ENCODE measurements at regions not wholly inside any gene's neighbourhood (a gene's known extent, or its start where the extent isn't known, plus 50 kb on each side); places are given as distances from the start of the nearest gene placed in this dataset.

- TF ChIP-seq, protein P1, sequence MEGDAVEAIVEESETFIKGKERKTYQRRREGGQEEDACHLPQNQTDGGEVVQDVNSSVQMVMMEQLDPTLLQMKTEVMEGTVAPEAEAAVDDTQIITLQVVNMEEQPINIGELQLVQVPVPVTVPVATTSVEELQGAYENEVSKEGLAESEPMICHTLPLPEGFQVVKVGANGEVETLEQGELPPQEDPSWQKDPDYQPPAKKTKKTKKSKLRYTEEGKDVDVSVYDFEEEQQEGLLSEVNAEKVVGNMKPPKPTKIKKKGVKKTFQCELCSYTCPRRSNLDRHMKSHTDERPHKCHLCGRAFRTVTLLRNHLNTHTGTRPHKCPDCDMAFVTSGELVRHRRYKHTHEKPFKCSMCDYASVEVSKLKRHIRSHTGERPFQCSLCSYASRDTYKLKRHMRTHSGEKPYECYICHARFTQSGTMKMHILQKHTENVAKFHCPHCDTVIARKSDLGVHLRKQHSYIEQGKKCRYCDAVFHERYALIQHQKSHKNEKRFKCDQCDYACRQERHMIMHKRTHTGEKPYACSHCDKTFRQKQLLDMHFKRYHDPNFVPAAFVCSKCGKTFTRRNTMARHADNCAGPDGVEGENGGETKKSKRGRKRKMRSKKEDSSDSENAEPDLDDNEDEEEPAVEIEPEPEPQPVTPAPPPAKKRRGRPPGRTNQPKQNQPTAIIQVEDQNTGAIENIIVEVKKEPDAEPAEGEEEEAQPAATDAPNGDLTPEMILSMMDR (IDR thresholded peaks at IDR 0.05): no peak
- no peak for TF ChIP-seq POLR2A (IDR thresholded peaks at IDR 0.05)
- 93 to 95% methylated on average over 6 of the region's 6 CpGs for WGBS, 2 donors
- H3K9me3 ChIP-seq: no peaks in the 10 kb centered on the region
- H3K36me3 ChIP-seq (ENCODE audit: low read depth, missing control alignments): no peaks in the 10 kb centered on the region
- H3K4me3 ChIP-seq: no peak overlapping the region
- no peaks in the 10 kb centered on the region for H3K27me3 ChIP-seq
- H3K27ac ChIP-seq: no peak overlapping the region
- intact Hi-C loops (cut with DNase I; ENCODE audit: low total_unique reads): no loop called here
- no peak for DNase-seq
- H3K4me1 ChIP-seq: no peaks in the 10 kb centered on the region
Observed at GRCh38 chr15:61753018-61753710, 307.1 kb downstream of the VPS13C start.

DNA sequence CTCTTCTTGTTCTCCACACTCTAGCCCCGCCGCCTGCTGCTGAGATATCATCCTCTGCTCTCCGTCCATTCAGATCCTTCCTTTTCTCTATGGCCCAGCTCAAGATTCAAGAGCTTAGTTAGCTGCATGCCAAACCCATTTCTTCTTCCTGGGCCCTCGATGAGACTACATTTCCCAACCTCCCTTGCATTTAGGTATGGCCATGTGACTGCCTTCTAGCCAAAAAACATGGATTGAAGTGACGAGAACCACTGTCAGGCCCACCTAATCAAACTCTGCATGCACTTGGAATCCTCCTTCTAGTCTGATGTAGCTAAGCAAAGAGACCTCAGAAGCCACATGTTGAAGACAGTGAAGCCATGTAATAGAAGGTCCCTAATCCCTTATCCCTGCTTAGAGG, 308.2 kb downstream of the VPS13C start:
- Histone ChIP-seq H3K36me3 (ENCODE audit: low read depth, missing control alignments) (no peaks in the 10 kb centered on the region), H3K4me3 (no peak overlapping the region), H3K27ac (no peak overlapping the region), H3K4me1 (no peaks in the 10 kb centered on the region), H3K9me3 (no peaks in the 10 kb centered on the region), H3K27me3 (no peaks in the 10 kb centered on the region)
- intact Hi-C loops (cut with DNase I; ENCODE audit: low total_unique reads): no loop called here
- TF ChIP-seq, protein P1 (IDR thresholded peaks at IDR 0.05): no peak
- no peak for TF ChIP-seq POLR2A (IDR thresholded peaks at IDR 0.05)
- no peak for DNase-seq
- WGBS, 2 donors: 88 to 95% methylated on average over 5 of the region's 5 CpGs

GRCh38 chr15:61750271-61751084, 309.8 kb downstream of the VPS13C start:
- Histone ChIP-seq H3K4me1 (no peaks in the 10 kb centered on the region), H3K27ac (no peak overlapping the region), H3K9me3 (no peaks in the 10 kb centered on the region), H3K36me3 (ENCODE audit: low read depth, missing control alignments) (no peaks in the 10 kb centered on the region), H3K4me3 (no peak overlapping the region), H3K27me3 (no peaks in the 10 kb centered on the region)
- intact Hi-C loops (cut with DNase I; ENCODE audit: low total_unique reads): no loop called here
- WGBS, 2 donors: 84 to 86% methylated on average over 15 of the region's 15 CpGs
- DNase-seq: no peak
- TF ChIP-seq, protein P1 (IDR thresholded peaks at IDR 0.05): no peak
- TF ChIP-seq POLR2A (IDR thresholded peaks at IDR 0.05): no peak

GRCh38 chr15:61749169-61749568, 311.1 kb downstream of the VPS13C start:
- TF ChIP-seq, protein P1 (IDR thresholded peaks at IDR 0.05): no peak
- no peak for TF ChIP-seq POLR2A (IDR thresholded peaks at IDR 0.05)
- Histone ChIP-seq H3K4me3 (no peak overlapping the region), H3K4me1 (no peaks in the 10 kb centered on the region), H3K27me3 (no peaks in the 10 kb centered on the region), H3K27ac (no peak overlapping the region), H3K9me3 (no peaks in the 10 kb centered on the region), H3K36me3 (ENCODE audit: low read depth, missing control alignments) (no peaks in the 10 kb centered on the region)
- WGBS, 2 donors: 85 to 93% methylated on average over 7 of the region's 7 CpGs
- DNase-seq: no peak
- intact Hi-C loops (cut with DNase I; ENCODE audit: low total_unique reads): no loop called here
